Peyer's patch (tissue), 4 donors: ENCODE measurements at regions not wholly inside any gene's neighbourhood (a gene's known extent, or its start where the extent isn't known, plus 50 kb on each side); places are given as distances from the start of the nearest gene placed in this dataset.

Source experiments
- DNase-seq, 3 donors: peaks; one replicate each; pipeline ENCODE4 v3.0.0-alpha.2; 2017 to 2019
- H3K27ac ChIP-seq, 4 donors: fragments of 200-600 bp; sonication (generic); one replicate each; pipeline ENCODE4 v1.5.1; 2016 to 2019
- H3K27me3 ChIP-seq, 2 donors: fragments of 200-600 bp; sonication (generic); one replicate each; pipeline ENCODE4 v1.5.1; 2019
- H3K36me3 ChIP-seq, 3 donors: fragments of 200-600 bp; sonication (generic); one replicate each; pipeline ENCODE4 v1.5.1; 2016 to 2019
- H3K4me1 ChIP-seq, 4 donors: fragments of 200-600 bp; sonication (generic); one replicate each; pipeline ENCODE4 v1.5.1; 2016 to 2019
- H3K4me3 ChIP-seq, 4 donors: fragments of 200-600 bp; sonication (generic); 1 replicate in 3 of 4; 2 replicates in 1 of 4; pipeline ENCODE4 v1.5.1; 2016 to 2019; ENCODE audit warnings: mild to moderate bottlenecking in 1 of 4
- H3K9me3 ChIP-seq, 4 donors: fragments of 200-600 bp; sonication (generic); one replicate each; pipeline ENCODE4 v1.5.1; 2016 to 2019; ENCODE audit warnings: mild to moderate bottlenecking in 1 of 4
- POLR2A ChIP-seq, 2 donors: fragments of 450-650 bp; IDR thresholded peaks; one replicate each; pipeline ENCODE4 v1.5.1; 2017; ENCODE audit warnings: antibody characterized with exemption in 2 of 2, mild to moderate bottlenecking in 2 of 2, moderate library complexity in 2 of 2
- TF ChIP-seq, protein P1 (sequence below), 6 experiments: fragments of 450-650 bp in 4 of 6; fragments of 200-600 bp in 2 of 6; sonication (generic) in 1 of 6; IDR thresholded peaks; one replicate each; pipeline ENCODE4 v1.5.1; 2017 to 2019; ENCODE audit warnings: antibody characterized with exemption in 6 of 6, mild to moderate bottlenecking in 3 of 6, moderate library complexity in 1 of 6

DNA sequence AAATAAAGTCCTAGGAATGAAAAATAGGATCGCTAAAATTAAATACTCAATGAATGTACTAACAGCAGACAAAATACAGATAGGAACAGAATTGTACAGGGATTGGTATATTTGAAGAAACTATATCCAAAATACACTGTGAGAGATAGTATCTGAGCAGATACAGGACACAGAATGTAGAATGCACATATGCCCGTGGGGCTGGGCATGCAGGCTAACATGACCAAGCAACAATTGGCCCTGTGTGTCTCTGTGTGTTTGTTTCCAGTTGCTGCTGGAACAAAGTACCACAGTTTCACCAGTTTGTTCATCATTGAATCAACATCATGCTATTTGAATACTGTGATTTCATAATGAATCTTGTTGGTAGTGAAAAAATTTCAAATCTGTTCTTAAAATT, 127.6 kb downstream of the PMAIP1 start:
- no peaks in the 10 kb centered on the region for H3K27me3 ChIP-seq
- no peaks in the 10 kb centered on the region for H3K9me3 ChIP-seq
- no peaks in the 10 kb centered on the region for H3K4me1 ChIP-seq
- TF ChIP-seq, protein P1, sequence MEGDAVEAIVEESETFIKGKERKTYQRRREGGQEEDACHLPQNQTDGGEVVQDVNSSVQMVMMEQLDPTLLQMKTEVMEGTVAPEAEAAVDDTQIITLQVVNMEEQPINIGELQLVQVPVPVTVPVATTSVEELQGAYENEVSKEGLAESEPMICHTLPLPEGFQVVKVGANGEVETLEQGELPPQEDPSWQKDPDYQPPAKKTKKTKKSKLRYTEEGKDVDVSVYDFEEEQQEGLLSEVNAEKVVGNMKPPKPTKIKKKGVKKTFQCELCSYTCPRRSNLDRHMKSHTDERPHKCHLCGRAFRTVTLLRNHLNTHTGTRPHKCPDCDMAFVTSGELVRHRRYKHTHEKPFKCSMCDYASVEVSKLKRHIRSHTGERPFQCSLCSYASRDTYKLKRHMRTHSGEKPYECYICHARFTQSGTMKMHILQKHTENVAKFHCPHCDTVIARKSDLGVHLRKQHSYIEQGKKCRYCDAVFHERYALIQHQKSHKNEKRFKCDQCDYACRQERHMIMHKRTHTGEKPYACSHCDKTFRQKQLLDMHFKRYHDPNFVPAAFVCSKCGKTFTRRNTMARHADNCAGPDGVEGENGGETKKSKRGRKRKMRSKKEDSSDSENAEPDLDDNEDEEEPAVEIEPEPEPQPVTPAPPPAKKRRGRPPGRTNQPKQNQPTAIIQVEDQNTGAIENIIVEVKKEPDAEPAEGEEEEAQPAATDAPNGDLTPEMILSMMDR (IDR thresholded peaks at IDR 0.05), result no peak
- TF ChIP-seq POLR2A (IDR thresholded peaks at IDR 0.05), result no peak
- H3K36me3 ChIP-seq, result no peaks in the 10 kb centered on the region
- no peak overlapping the region for H3K27ac ChIP-seq
- H3K4me3 ChIP-seq, result no peak overlapping the region
- DNase-seq, result no peak

DNA sequence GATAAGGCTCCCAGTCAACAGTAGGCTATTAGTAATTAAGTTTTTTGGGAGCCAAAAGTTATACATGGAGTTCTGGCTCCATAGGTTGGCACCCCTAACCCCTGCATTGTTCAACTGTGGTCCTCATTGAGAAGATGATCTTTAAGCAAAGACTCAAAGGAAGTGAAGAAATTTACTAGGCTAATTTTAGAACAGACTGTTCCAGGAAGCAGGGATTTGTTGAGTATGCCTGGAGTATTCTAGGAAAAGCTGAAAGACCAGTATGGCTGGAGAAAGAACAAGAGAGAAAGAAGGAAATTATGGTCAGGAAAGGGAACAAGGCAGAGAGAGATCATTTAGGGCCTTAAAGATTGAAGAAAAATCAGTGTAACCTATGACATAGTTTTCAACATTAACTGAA, 125.1 kb downstream of the PMAIP1 start:
- no peak for DNase-seq
- H3K9me3 ChIP-seq, result no peaks in the 10 kb centered on the region
- H3K27ac ChIP-seq, result no peak overlapping the region
- no peak overlapping the region for H3K4me3 ChIP-seq
- H3K27me3 ChIP-seq, result no peaks in the 10 kb centered on the region
- TF ChIP-seq, protein P1 (IDR thresholded peaks at IDR 0.05), result no peak
- no peak for TF ChIP-seq POLR2A (IDR thresholded peaks at IDR 0.05)
- no peaks in the 10 kb centered on the region for H3K4me1 ChIP-seq
- no peaks in the 10 kb centered on the region for H3K36me3 ChIP-seq

GRCh38 chr18:60024345-60024744, 124.5 kb downstream of the PMAIP1 start:
- no peak for TF ChIP-seq POLR2A (IDR thresholded peaks at IDR 0.05)
- TF ChIP-seq, protein P1 (IDR thresholded peaks at IDR 0.05), result no peak
- Histone ChIP-seq H3K27ac (no peak overlapping the region), H3K4me3 (no peak overlapping the region), H3K36me3 (no peaks in the 10 kb centered on the region), H3K27me3 (no peaks in the 10 kb centered on the region), H3K4me1 (no peaks in the 10 kb centered on the region), H3K9me3 (no peaks in the 10 kb centered on the region)
- DNase-seq, result no peak

DNA sequence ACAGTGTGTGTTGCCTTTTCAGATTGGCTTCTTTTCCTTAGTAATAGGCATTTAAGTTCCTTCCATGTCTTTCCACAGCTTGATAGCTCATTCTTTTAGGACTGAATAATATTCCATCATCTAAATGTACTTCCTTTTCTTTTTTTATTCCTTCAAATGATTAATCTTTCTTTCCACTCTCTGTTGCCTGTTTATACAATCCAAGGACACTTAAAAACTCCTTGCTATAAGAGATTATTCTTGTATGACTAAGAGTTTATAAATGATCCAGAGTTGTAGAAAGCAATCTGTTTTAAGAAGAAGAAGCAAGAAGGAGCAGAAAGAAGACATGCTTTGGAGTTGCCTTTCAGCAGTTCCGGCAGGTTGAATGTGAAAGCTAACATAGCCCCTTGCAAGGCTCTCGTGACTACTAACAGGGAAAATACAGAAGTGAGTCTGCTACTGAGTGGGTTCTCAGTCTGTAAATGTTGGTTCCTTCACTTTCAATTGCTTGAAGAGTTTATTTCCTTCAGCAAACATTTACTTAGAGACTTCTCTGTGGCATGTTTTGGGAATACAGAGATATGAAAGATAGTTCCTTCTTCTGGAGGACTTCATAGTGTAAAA, 123.0 kb downstream of the PMAIP1 start:
- no peaks in the 10 kb centered on the region for H3K36me3 ChIP-seq
- H3K4me3 ChIP-seq, result no peak overlapping the region
- no peak for DNase-seq
- H3K9me3 ChIP-seq, result no peaks in the 10 kb centered on the region
- no peaks in the 10 kb centered on the region for H3K27me3 ChIP-seq
- TF ChIP-seq, protein P1 (IDR thresholded peaks at IDR 0.05), result no peak
- no peak for TF ChIP-seq POLR2A (IDR thresholded peaks at IDR 0.05)
- H3K4me1 ChIP-seq, result no peaks in the 10 kb centered on the region
- peak overlapping the region in 1 of 4 donors; percentile 26 for H3K27ac ChIP-seq

DNA sequence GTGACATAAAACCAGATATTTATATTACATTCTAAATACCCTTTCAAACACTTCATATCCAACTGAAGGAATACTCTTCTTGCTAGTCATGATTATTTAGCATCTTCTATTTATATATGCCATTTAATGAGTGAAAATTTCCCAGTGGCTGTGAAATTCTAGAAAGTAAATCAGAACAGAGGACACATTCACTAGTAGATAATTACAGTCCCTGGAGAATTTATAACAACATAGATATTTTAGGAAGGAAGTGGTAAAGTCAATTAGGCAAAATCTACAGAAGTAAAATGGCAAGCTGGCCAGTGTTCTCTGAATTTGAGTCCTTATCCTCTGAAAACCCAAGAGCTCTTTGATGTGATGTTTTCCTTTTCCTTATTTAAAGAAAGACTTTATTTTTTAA, 121.8 kb downstream of the PMAIP1 start:
- no peak for DNase-seq
- Histone ChIP-seq H3K27me3 (no peaks in the 10 kb centered on the region), H3K9me3 (no peaks in the 10 kb centered on the region), H3K36me3 (no peaks in the 10 kb centered on the region), H3K27ac (no peak overlapping the region), H3K4me1 (no peaks in the 10 kb centered on the region), H3K4me3 (no peak overlapping the region)
- no peak for TF ChIP-seq POLR2A (IDR thresholded peaks at IDR 0.05)
- TF ChIP-seq, protein P1 (IDR thresholded peaks at IDR 0.05), result no peak
